Rectal smooth muscle tissue (tissue), 1 donor: ENCODE measurements at regions not wholly inside any gene's neighbourhood (a gene's known extent, or its start where the extent isn't known, plus 50 kb on each side); places are given as distances from the start of the nearest gene placed in this dataset.

ENCODE experiments used
- H3K27ac ChIP-seq: one replicate; pipeline ENCODE4 v1.7.0; 2013; ENCODE audit warnings: low read depth, low read length, inconsistent platforms
- H3K27me3 ChIP-seq: one replicate; pipeline ENCODE4 v1.7.0; 2013; ENCODE audit warnings: low read length; ENCODE audit not compliant: control insufficient read depth, insufficient read depth
- H3K36me3 ChIP-seq: one replicate; pipeline ENCODE4 v1.7.0; 2013; ENCODE audit warnings: low read length; ENCODE audit not compliant: control insufficient read depth, insufficient read depth
- H3K4me1 ChIP-seq: one replicate; pipeline ENCODE4 v1.7.0; 2013; ENCODE audit warnings: low read length; ENCODE audit not compliant: control insufficient read depth, insufficient read depth
- H3K4me3 ChIP-seq: one replicate; pipeline ENCODE4 v1.7.0; 2013; ENCODE audit warnings: low read length
- H3K9ac ChIP-seq: one replicate; pipeline ENCODE4 v1.7.0; 2013; ENCODE audit warnings: low read length

- H3K4me3 ChIP-seq = no peak overlapping the region
- H3K36me3 ChIP-seq = no peaks in the 10 kb centered on the region
- H3K9ac ChIP-seq = no peak overlapping the region
- H3K27ac ChIP-seq = no peak overlapping the region
- H3K27me3 ChIP-seq = no peaks in the 10 kb centered on the region
- no peaks in the 10 kb centered on the region for H3K4me1 ChIP-seq
These were observed 101.0 kb upstream of the HS3ST1 start for GRCh38 chr4:11529625-11530201.

GRCh38 chr4:11525085-11525484 lies 96.4 kb upstream of the HS3ST1 start:
- Histone ChIP-seq H3K36me3 (no peaks in the 10 kb centered on the region), H3K4me1 (no peaks in the 10 kb centered on the region), H3K27ac (no peak overlapping the region), H3K9ac (no peak overlapping the region), H3K4me3 (no peak overlapping the region), H3K27me3 (no peaks in the 10 kb centered on the region)

GRCh38 chr4:11518754-11519153 lies 90.1 kb upstream of the HS3ST1 start:
- Histone ChIP-seq H3K36me3 (no peaks in the 10 kb centered on the region), H3K4me3 (no peak overlapping the region), H3K4me1 (no peaks in the 10 kb centered on the region), H3K9ac (no peak overlapping the region), H3K27me3 (no peaks in the 10 kb centered on the region), H3K27ac (no peak overlapping the region)

- Histone ChIP-seq H3K9ac (no peak overlapping the region), H3K27me3 (no peaks in the 10 kb centered on the region), H3K4me1 (no peaks in the 10 kb centered on the region), H3K27ac (no peak overlapping the region), H3K36me3 (no peaks in the 10 kb centered on the region), H3K4me3 (no peak overlapping the region)
These were observed 86.2 kb upstream of the HS3ST1 start for GRCh38 chr4:11514779-11515419.

- Histone ChIP-seq H3K4me3 (no peak overlapping the region), H3K4me1 (no peaks in the 10 kb centered on the region), H3K9ac (no peak overlapping the region), H3K27ac (no peak overlapping the region), H3K27me3 (no peaks in the 10 kb centered on the region), H3K36me3 (no peaks in the 10 kb centered on the region)
These were observed 85.3 kb upstream of the HS3ST1 start for GRCh38 chr4:11514003-11514402.

GRCh38 chr4:11512871-11513270 lies 84.2 kb upstream of the HS3ST1 start:
- no peaks in the 10 kb centered on the region for H3K4me1 ChIP-seq
- no peak overlapping the region for H3K27ac ChIP-seq
- H3K36me3 ChIP-seq = no peaks in the 10 kb centered on the region
- H3K27me3 ChIP-seq = no peaks in the 10 kb centered on the region
- H3K4me3 ChIP-seq = no peak overlapping the region
- no peak overlapping the region for H3K9ac ChIP-seq

- Histone ChIP-seq H3K27ac (no peak overlapping the region), H3K9ac (no peak overlapping the region), H3K4me3 (no peak overlapping the region), H3K36me3 (no peaks in the 10 kb centered on the region), H3K27me3 (no peaks in the 10 kb centered on the region), H3K4me1 (no peaks in the 10 kb centered on the region)
These were observed 82.6 kb upstream of the HS3ST1 start for GRCh38 chr4:11511321-11511720.

GRCh38 chr4:11507920-11508319 lies 79.2 kb upstream of the HS3ST1 start:
- Histone ChIP-seq H3K27me3 (no peaks in the 10 kb centered on the region), H3K36me3 (no peaks in the 10 kb centered on the region), H3K4me1 (no peaks in the 10 kb centered on the region), H3K4me3 (no peak overlapping the region), H3K9ac (no peak overlapping the region), H3K27ac (no peak overlapping the region)

- no peaks in the 10 kb centered on the region for H3K27me3 ChIP-seq
- H3K4me3 ChIP-seq = no peak overlapping the region
- H3K27ac ChIP-seq = no peak overlapping the region
- no peaks in the 10 kb centered on the region for H3K4me1 ChIP-seq
- H3K36me3 ChIP-seq = no peaks in the 10 kb centered on the region
- H3K9ac ChIP-seq = no peak overlapping the region
These were observed 77.5 kb upstream of the HS3ST1 start for GRCh38 chr4:11506194-11506593.

GRCh38 chr4:11505221-11505971 lies 76.7 kb upstream of the HS3ST1 start:
- H3K27me3 ChIP-seq = no peaks in the 10 kb centered on the region
- no peak overlapping the region for H3K4me3 ChIP-seq
- no peaks in the 10 kb centered on the region for H3K36me3 ChIP-seq
- no peak overlapping the region for H3K9ac ChIP-seq
- no peaks in the 10 kb centered on the region for H3K4me1 ChIP-seq
- H3K27ac ChIP-seq = no peak overlapping the region

- no peaks in the 10 kb centered on the region for H3K27me3 ChIP-seq
- no peak overlapping the region for H3K9ac ChIP-seq
- no peaks in the 10 kb centered on the region for H3K36me3 ChIP-seq
- H3K4me3 ChIP-seq = no peak overlapping the region
- no peak overlapping the region for H3K27ac ChIP-seq
- no peaks in the 10 kb centered on the region for H3K4me1 ChIP-seq
These were observed 74.5 kb upstream of the HS3ST1 start for GRCh38 chr4:11503166-11503565.

GRCh38 chr4:11497972-11498371 lies 69.3 kb upstream of the HS3ST1 start:
- Histone ChIP-seq H3K27me3 (no peaks in the 10 kb centered on the region), H3K36me3 (no peaks in the 10 kb centered on the region), H3K4me3 (no peak overlapping the region), H3K27ac (no peak overlapping the region), H3K4me1 (no peaks in the 10 kb centered on the region), H3K9ac (no peak overlapping the region)
